ENCODE measurements at regions not wholly inside any gene's neighbourhood (a gene's known extent, or its start where the extent isn't known, plus 50 kb on each side); places are given as distances from the start of the nearest gene placed in this dataset.

DNA sequence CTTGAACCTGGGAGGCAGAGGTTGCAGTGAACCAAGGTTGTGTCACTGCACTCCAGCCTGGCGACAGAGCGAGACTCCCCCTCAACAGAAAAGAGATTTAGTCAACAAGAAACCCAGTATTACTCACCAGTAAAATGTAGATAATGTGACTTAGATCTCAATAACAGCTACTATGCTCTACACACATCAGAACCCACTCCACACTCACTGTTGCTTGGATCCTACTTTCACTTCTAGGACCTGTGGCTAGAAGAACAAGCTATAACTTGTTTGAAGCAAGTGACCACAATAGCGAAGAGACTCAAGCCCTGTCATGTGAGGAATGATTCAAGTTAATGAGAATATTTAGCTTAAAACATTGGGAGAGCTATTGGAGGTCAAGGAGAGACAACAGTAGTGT, 100.7 kb downstream of the ANXA2 start:
- FAIRE-seq: no peak
- no peak overlapping the region for H3K4me2 ChIP-seq (ENCODE audit: insufficient read depth, low read length)
- no peak overlapping the region for H2AFZ ChIP-seq (ENCODE audit: low read depth, low read length)
- no peak for DNase-seq (ENCODE audit: low read depth, low spot score)
- dilution Hi-C loops (cut with MboI; ENCODE audit: extremely low pct_ligation_motif_present, low sequenced_read_pairs) (no loop called here), intact Hi-C loops (cut with micrococcal nuclease) (no loop called here)
- H3K79me2 ChIP-seq (ENCODE audit: control insufficient read depth, insufficient read depth, low read length): no peaks in the 10 kb centered on the region
- POLR2A ChIA-PET: no interaction called here
- H3K27me3 ChIP-seq (ENCODE audit: control insufficient read depth in 2 of 2, insufficient read depth in 2 of 2, low read length in 2 of 2): peaks cover 2% of the 10 kb centered on the region in 2 experiments
- no TSS peak for BruUV-seq (replicated peaks)
- no peaks in the 10 kb centered on the region for H3K9me1 ChIP-seq (replicated peaks; ENCODE audit: control insufficient read depth, extremely low read depth, insufficient read depth, low read length)
- CTCF ChIA-PET: no interaction called here
- no peaks in the 10 kb centered on the region for H3K36me3 ChIP-seq (ENCODE audit: control insufficient read depth in 2 of 2, extremely low read depth in 1 of 2, insufficient read depth in 2 of 2, low read length in 2 of 2)
- no peaks in the 10 kb centered on the region for H4K20me1 ChIP-seq (replicated peaks; ENCODE audit: control insufficient read depth, extremely low read depth, insufficient read depth, low read length)
- no peak overlapping the region for H3K9ac ChIP-seq (replicated peaks; ENCODE audit: extremely low read depth, insufficient read depth, low read length)
- no peaks in the 10 kb centered on the region for H3K4me1 ChIP-seq (ENCODE audit: control insufficient read depth, extremely low read depth, insufficient read depth, low read length)
- H3K9me3 ChIP-seq (replicated peaks; ENCODE audit: control insufficient read depth, insufficient read depth, low read length): no peaks in the 10 kb centered on the region
- no peak overlapping the region for H3K4me3 ChIP-seq (replicated peaks in 1 of 3; ENCODE audit: insufficient read depth in 1 of 3, low read depth in 1 of 3, low read length in 3 of 3)
- TF ChIP-seq MAX (IDR thresholded peaks at IDR 0.05; ENCODE audit: insufficient read depth, insufficient read length) (no peak), CTCF (IDR thresholded peaks at IDR 0.05; ENCODE audit: extremely low read depth in 1 of 2, insufficient read depth in 1 of 2, low read depth in 1 of 2, low read length in 2 of 2) (no peak), POLR2AphosphoS5 (IDR thresholded peaks at IDR 0.05; ENCODE audit: insufficient read depth, low read depth, low read length) (no peak), GATA2 (IDR thresholded peaks at IDR 0.05; ENCODE audit: insufficient read depth, insufficient read length, low read depth, low read length) (no peak), EZH2 (IDR thresholded peaks at IDR 0.05; ENCODE audit: borderline replicate concordance, low read depth, low read length, severe bottlenecking) (no peak), POLR2A (IDR thresholded peaks at IDR 0.05; ENCODE audit: low read depth, low read length) (no peak), MYC (IDR thresholded peaks at IDR 0.05; ENCODE audit: low read depth, low read length) (no peak), JUN (IDR thresholded peaks at IDR 0.05; ENCODE audit: borderline replicate concordance, insufficient read depth, insufficient read length, low read depth) (no peak), FOS (IDR thresholded peaks at IDR 0.05; ENCODE audit: borderline replicate concordance, insufficient read depth, low read length) (no peak)
- no peak overlapping the region for H3K27ac ChIP-seq (ENCODE audit: insufficient read depth, low read depth, low read length)
